Vagina (tissue), 2 donors: ENCODE measurements at regions not wholly inside any gene's neighbourhood (a gene's known extent, or its start where the extent isn't known, plus 50 kb on each side); places are given as distances from the start of the nearest gene placed in this dataset.

Experiments used
- DNase-seq, 2 donors: peaks; one replicate each; pipeline ENCODE4 v3.0.0-alpha.2; 2017; ENCODE audit errors: extremely low spot score in 2 of 2
- H3K27ac ChIP-seq: fragments of 200-600 bp; sonication (generic); one replicate; pipeline ENCODE4 v1.5.1; 2019
- H3K27me3 ChIP-seq: fragments of 200-600 bp; sonication (generic); one replicate; pipeline ENCODE4 v1.5.1; 2019
- H3K36me3 ChIP-seq, 2 donors: fragments of 200-600 bp; sonication (generic); one replicate each; pipeline ENCODE4 v1.5.1; 2017 to 2019
- H3K4me1 ChIP-seq: fragments of 200-600 bp; sonication (generic); one replicate; pipeline ENCODE4 v1.5.1; 2019
- H3K4me3 ChIP-seq, 2 donors: fragments of 200-600 bp; sonication (generic); 1 replicate in 1 of 2; 2 replicates in 1 of 2; pipeline ENCODE4 v1.5.1; 2016 to 2019
- H3K9me3 ChIP-seq: fragments of 200-600 bp; sonication (generic); one replicate; pipeline ENCODE4 v1.5.1; 2019
- CTCF ChIP-seq, 3 experiments: fragments of 450-650 bp in 2 of 3; fragments of 200-600 bp in 1 of 3; sonication (generic) in 1 of 3; IDR thresholded peaks; one replicate each; pipeline ENCODE4 v1.5.1; 2017 to 2019; ENCODE audit warnings: antibody characterized with exemption in 3 of 3, mild to moderate bottlenecking in 2 of 3, moderate library complexity in 2 of 3
- POLR2A ChIP-seq, 2 donors: fragments of 450-650 bp; IDR thresholded peaks; one replicate each; pipeline ENCODE4 v1.6.1; 2017; ENCODE audit warnings: antibody characterized with exemption in 2 of 2, mild to moderate bottlenecking in 2 of 2, moderate library complexity in 2 of 2
- POLR2AphosphoS5 ChIP-seq, 2 donors: sonication (generic); formaldehyde crosslinking; IDR thresholded peaks; one replicate each; pipeline ENCODE4 v1.9.0; 2017; ENCODE audit warnings: antibody characterized with exemption in 2 of 2, mild to moderate bottlenecking in 2 of 2, low read depth in 1 of 2; ENCODE audit not compliant: insufficient read depth in 1 of 2
- intact Hi-C: fragments of 100-400 bp; cut with DNase I; formaldehyde crosslinking; loops from one replicate; pipeline ENCODE4 v1.15.1; 2023

- intact Hi-C loops, result no loop called here
- DNase-seq, result no peak
- Histone ChIP-seq H3K9me3 (no peaks in the 10 kb centered on the region), H3K4me3 (no peak overlapping the region), H3K4me1 (no peaks in the 10 kb centered on the region), H3K36me3 (no peaks in the 10 kb centered on the region), H3K27ac (no peak overlapping the region), H3K27me3 (no peaks in the 10 kb centered on the region)
- TF ChIP-seq POLR2AphosphoS5 (IDR thresholded peaks at IDR 0.05; ENCODE audit: insufficient read depth in 1 of 2, low read depth in 1 of 2), result no peak
- TF ChIP-seq CTCF (IDR thresholded peaks at IDR 0.05), result peak in 2 of 3 experiments; percentile 26 to 33
- no peak for TF ChIP-seq POLR2A (IDR thresholded peaks at IDR 0.05)
Observed at GRCh38 chr9:78821126-78821822, 524.3 kb downstream of the PSAT1 start.

- no peak for TF ChIP-seq POLR2A (IDR thresholded peaks at IDR 0.05)
- no peak for TF ChIP-seq CTCF (IDR thresholded peaks at IDR 0.05)
- no peak for TF ChIP-seq POLR2AphosphoS5 (IDR thresholded peaks at IDR 0.05; ENCODE audit: insufficient read depth in 1 of 2, low read depth in 1 of 2)
- H3K27ac ChIP-seq, result no peak overlapping the region
- intact Hi-C loops, result no loop called here
- DNase-seq, result no peak
- no peaks in the 10 kb centered on the region for H3K27me3 ChIP-seq
- H3K4me1 ChIP-seq, result no peaks in the 10 kb centered on the region
- no peaks in the 10 kb centered on the region for H3K36me3 ChIP-seq
- no peak overlapping the region for H3K4me3 ChIP-seq
- H3K9me3 ChIP-seq, result no peaks in the 10 kb centered on the region
Observed at GRCh38 chr9:78826527-78826926, 529.6 kb downstream of the PSAT1 start.

- H3K27ac ChIP-seq, result no peak overlapping the region
- intact Hi-C loops, result no loop called here
- DNase-seq, result no peak
- no peaks in the 10 kb centered on the region for H3K4me1 ChIP-seq
- TF ChIP-seq CTCF (IDR thresholded peaks at IDR 0.05) (no peak), POLR2A (IDR thresholded peaks at IDR 0.05) (no peak), POLR2AphosphoS5 (IDR thresholded peaks at IDR 0.05; ENCODE audit: insufficient read depth in 1 of 2, low read depth in 1 of 2) (no peak)
- H3K36me3 ChIP-seq, result no peaks in the 10 kb centered on the region
- no peaks in the 10 kb centered on the region for H3K27me3 ChIP-seq
- H3K4me3 ChIP-seq, result no peak overlapping the region
- H3K9me3 ChIP-seq, result no peaks in the 10 kb centered on the region
Observed at GRCh38 chr9:78828521-78828920, 531.6 kb downstream of the PSAT1 start.

GRCh38 chr9:78830301-78830700, 533.4 kb downstream of the PSAT1 start:
- Histone ChIP-seq H3K9me3 (no peaks in the 10 kb centered on the region), H3K27me3 (no peaks in the 10 kb centered on the region), H3K27ac (no peak overlapping the region), H3K36me3 (no peaks in the 10 kb centered on the region), H3K4me3 (no peak overlapping the region), H3K4me1 (no peaks in the 10 kb centered on the region)
- TF ChIP-seq POLR2AphosphoS5 (IDR thresholded peaks at IDR 0.05; ENCODE audit: insufficient read depth in 1 of 2, low read depth in 1 of 2) (no peak), CTCF (IDR thresholded peaks at IDR 0.05) (no peak), POLR2A (IDR thresholded peaks at IDR 0.05) (no peak)
- no peak for DNase-seq
- intact Hi-C loops, result loop anchor here (5.0 kb wide), 1 partner anchor 172 kb away; no protein-coding TSS in a partner anchor

- H3K4me3 ChIP-seq, result no peak overlapping the region
- no peaks in the 10 kb centered on the region for H3K9me3 ChIP-seq
- no peak for TF ChIP-seq POLR2AphosphoS5 (IDR thresholded peaks at IDR 0.05; ENCODE audit: insufficient read depth in 1 of 2, low read depth in 1 of 2)
- TF ChIP-seq POLR2A (IDR thresholded peaks at IDR 0.05), result no peak
- TF ChIP-seq CTCF (IDR thresholded peaks at IDR 0.05), result no peak
- no peaks in the 10 kb centered on the region for H3K4me1 ChIP-seq
- DNase-seq, result no peak
- intact Hi-C loops, result loop anchor here (5.0 kb wide), 1 partner anchor 171 kb away; no protein-coding TSS in a partner anchor
- H3K27me3 ChIP-seq, result no peaks in the 10 kb centered on the region
- H3K36me3 ChIP-seq, result no peaks in the 10 kb centered on the region
- no peak overlapping the region for H3K27ac ChIP-seq
Observed at GRCh38 chr9:78831726-78832125, 534.8 kb downstream of the PSAT1 start.
